ENCODE measurements at regions not wholly inside any gene's neighbourhood (a gene's known extent, or its start where the extent isn't known, plus 50 kb on each side); places are given as distances from the start of the nearest gene placed in this dataset.

DNA sequence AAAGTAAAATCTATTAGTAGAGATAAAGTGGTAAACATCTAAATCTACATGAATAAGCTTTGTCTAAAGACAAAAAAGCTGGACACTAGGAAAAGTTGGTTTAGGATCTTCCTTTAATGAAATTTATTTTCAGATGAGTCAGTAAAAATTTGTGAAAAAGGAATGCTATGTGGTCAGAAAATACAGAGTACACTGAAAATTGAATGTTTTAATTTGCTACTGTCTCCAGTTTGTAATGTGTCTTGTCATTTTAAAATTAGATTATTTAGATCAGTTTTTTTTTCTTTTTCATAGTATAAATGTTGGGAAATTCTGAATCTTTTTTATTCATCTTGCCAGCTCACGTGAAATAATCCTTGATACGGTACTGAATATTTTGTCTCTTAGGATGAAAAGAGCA, 56.9 kb downstream of the SLITRK6 start:
- H3K4me1 Mint-ChIP-seq (ENCODE audit: low read depth) = no peaks in the 10 kb centered on the region
- no peak for DNase-seq (ENCODE audit: low spot score)
- H3K9me3 Mint-ChIP-seq = peaks cover 6% of the 10 kb centered on the region
- H3K27me3 Mint-ChIP-seq (ENCODE audit: low read depth) = no peaks in the 10 kb centered on the region
- no peaks in the 10 kb centered on the region for H3K36me3 Mint-ChIP-seq (ENCODE audit: low read depth)
- no peak overlapping the region for H3K27ac Mint-ChIP-seq
- no peak overlapping the region for H3K4me3 Mint-ChIP-seq

- Mint-ChIP-seq H3K36me3 (ENCODE audit: low read depth) (no peaks in the 10 kb centered on the region), H3K4me3 (no peak overlapping the region), H3K4me1 (ENCODE audit: low read depth) (no peaks in the 10 kb centered on the region), H3K27ac (no peak overlapping the region), H3K27me3 (ENCODE audit: low read depth) (no peaks in the 10 kb centered on the region), H3K9me3 (peaks cover 6% of the 10 kb centered on the region)
- DNase-seq (ENCODE audit: low spot score) = no peak
Observed at GRCh38 chr13:85741017-85741416, 58.2 kb downstream of the SLITRK6 start.

GRCh38 chr13:85738696-85739320, 60.4 kb downstream of the SLITRK6 start:
- Mint-ChIP-seq H3K27me3 (ENCODE audit: low read depth) (no peaks in the 10 kb centered on the region), H3K36me3 (ENCODE audit: low read depth) (no peaks in the 10 kb centered on the region), H3K4me3 (no peak overlapping the region), H3K27ac (no peak overlapping the region), H3K4me1 (ENCODE audit: low read depth) (no peaks in the 10 kb centered on the region), H3K9me3 (no peaks in the 10 kb centered on the region)
- DNase-seq (ENCODE audit: low spot score) = no peak

GRCh38 chr13:85737952-85738351, 61.3 kb downstream of the SLITRK6 start:
- H3K9me3 Mint-ChIP-seq = no peaks in the 10 kb centered on the region
- no peaks in the 10 kb centered on the region for H3K27me3 Mint-ChIP-seq (ENCODE audit: low read depth)
- DNase-seq (ENCODE audit: low spot score) = no peak
- H3K36me3 Mint-ChIP-seq (ENCODE audit: low read depth) = no peaks in the 10 kb centered on the region
- H3K27ac Mint-ChIP-seq = no peak overlapping the region
- H3K4me3 Mint-ChIP-seq = no peak overlapping the region
- no peaks in the 10 kb centered on the region for H3K4me1 Mint-ChIP-seq (ENCODE audit: low read depth)

DNA sequence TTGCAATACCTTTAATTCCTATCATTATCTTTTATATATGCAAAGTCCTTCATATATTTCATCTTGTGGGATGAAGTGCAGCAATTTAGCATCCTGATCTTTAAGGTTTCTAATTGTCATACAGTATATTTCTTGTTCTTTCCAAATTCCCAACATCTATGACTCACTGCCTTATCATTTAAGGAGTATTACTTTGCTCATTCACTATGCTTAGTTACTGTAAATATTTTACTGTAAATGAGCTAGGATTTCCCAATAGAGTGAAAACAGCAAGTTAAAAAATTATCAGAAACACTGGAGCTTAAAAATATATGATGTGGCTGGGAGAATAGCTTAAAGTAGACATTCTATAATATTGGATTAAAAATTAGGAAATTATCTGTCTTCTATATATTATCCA, 69.9 kb downstream of the SLITRK6 start:
- H3K9me3 Mint-ChIP-seq = no peaks in the 10 kb centered on the region
- no peak overlapping the region for H3K27ac Mint-ChIP-seq
- no peaks in the 10 kb centered on the region for H3K27me3 Mint-ChIP-seq (ENCODE audit: low read depth)
- no peak for DNase-seq (ENCODE audit: low spot score)
- H3K4me1 Mint-ChIP-seq (ENCODE audit: low read depth) = no peaks in the 10 kb centered on the region
- H3K4me3 Mint-ChIP-seq = no peak overlapping the region
- no peaks in the 10 kb centered on the region for H3K36me3 Mint-ChIP-seq (ENCODE audit: low read depth)

GRCh38 chr13:85728811-85729210, 70.4 kb downstream of the SLITRK6 start:
- no peaks in the 10 kb centered on the region for H3K9me3 Mint-ChIP-seq
- H3K36me3 Mint-ChIP-seq (ENCODE audit: low read depth) = no peaks in the 10 kb centered on the region
- H3K4me3 Mint-ChIP-seq = no peak overlapping the region
- no peaks in the 10 kb centered on the region for H3K27me3 Mint-ChIP-seq (ENCODE audit: low read depth)
- H3K4me1 Mint-ChIP-seq (ENCODE audit: low read depth) = no peaks in the 10 kb centered on the region
- DNase-seq (ENCODE audit: low spot score) = no peak
- H3K27ac Mint-ChIP-seq = no peak overlapping the region

- Mint-ChIP-seq H3K36me3 (ENCODE audit: low read depth) (no peaks in the 10 kb centered on the region), H3K27ac (no peak overlapping the region), H3K4me3 (no peak overlapping the region), H3K4me1 (ENCODE audit: low read depth) (no peaks in the 10 kb centered on the region), H3K9me3 (no peaks in the 10 kb centered on the region), H3K27me3 (ENCODE audit: low read depth) (no peaks in the 10 kb centered on the region)
- DNase-seq (ENCODE audit: low spot score) = no peak
Observed at GRCh38 chr13:85725433-85725832, 73.8 kb downstream of the SLITRK6 start.

DNA sequence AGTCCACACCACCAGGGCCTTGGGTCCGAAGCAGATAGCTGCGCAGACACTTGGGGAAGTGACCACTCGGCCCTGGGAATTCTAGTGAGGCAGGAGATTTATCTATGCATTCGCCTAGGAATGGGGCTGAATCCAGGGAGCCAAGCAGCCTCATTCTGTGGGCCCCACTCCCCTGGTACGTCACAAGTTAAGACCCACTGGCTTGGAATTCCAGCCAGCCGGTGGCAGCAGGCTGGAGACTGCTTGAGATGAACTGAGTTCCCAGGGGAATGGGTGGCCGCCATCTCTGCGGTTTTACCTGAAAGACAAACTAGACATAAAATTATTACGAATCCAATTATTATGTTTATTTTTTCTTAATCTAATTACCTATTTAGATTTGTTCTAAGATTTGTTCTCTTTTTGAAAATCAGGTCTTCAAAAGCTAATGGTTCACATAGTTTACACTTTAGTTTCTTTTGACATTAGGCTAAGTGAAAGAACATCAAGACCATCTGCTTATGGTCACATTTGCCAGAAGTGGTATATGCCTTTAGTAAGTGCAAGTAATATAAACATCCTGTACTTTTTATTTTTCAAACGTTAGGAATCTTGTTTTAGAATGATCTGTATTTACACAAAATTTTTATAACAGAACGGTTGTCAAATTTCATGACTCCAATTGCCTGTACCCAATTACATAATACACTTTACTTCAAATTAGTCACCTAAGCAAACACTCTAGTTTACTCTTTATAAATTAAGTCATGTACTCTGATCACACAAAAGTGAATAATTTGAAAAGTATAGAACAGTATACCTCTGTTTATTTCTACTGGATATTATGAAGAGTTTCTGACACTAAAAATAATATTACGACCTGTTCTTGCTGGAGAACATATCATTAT, 74.4 kb downstream of the SLITRK6 start:
- H3K36me3 Mint-ChIP-seq (ENCODE audit: low read depth) = no peaks in the 10 kb centered on the region
- no peak overlapping the region for H3K27ac Mint-ChIP-seq
- no peaks in the 10 kb centered on the region for H3K4me1 Mint-ChIP-seq (ENCODE audit: low read depth)
- H3K4me3 Mint-ChIP-seq = no peak overlapping the region
- no peak for DNase-seq (ENCODE audit: low spot score)
- no peaks in the 10 kb centered on the region for H3K9me3 Mint-ChIP-seq
- H3K27me3 Mint-ChIP-seq (ENCODE audit: low read depth) = no peaks in the 10 kb centered on the region

GRCh38 chr13:85719749-85720148, 79.5 kb downstream of the SLITRK6 start:
- no peaks in the 10 kb centered on the region for H3K27me3 Mint-ChIP-seq (ENCODE audit: low read depth)
- H3K27ac Mint-ChIP-seq = no peak overlapping the region
- H3K4me3 Mint-ChIP-seq = no peak overlapping the region
- no peak for DNase-seq (ENCODE audit: low spot score)
- no peaks in the 10 kb centered on the region for H3K4me1 Mint-ChIP-seq (ENCODE audit: low read depth)
- no peaks in the 10 kb centered on the region for H3K36me3 Mint-ChIP-seq (ENCODE audit: low read depth)
- H3K9me3 Mint-ChIP-seq = no peaks in the 10 kb centered on the region

GRCh38 chr13:85717921-85718320, 81.3 kb downstream of the SLITRK6 start:
- no peak overlapping the region for H3K27ac Mint-ChIP-seq
- no peaks in the 10 kb centered on the region for H3K4me1 Mint-ChIP-seq (ENCODE audit: low read depth)
- H3K4me3 Mint-ChIP-seq = no peak overlapping the region
- no peaks in the 10 kb centered on the region for H3K27me3 Mint-ChIP-seq (ENCODE audit: low read depth)
- H3K36me3 Mint-ChIP-seq (ENCODE audit: low read depth) = no peaks in the 10 kb centered on the region
- no peaks in the 10 kb centered on the region for H3K9me3 Mint-ChIP-seq
- no peak for DNase-seq (ENCODE audit: low spot score)

DNA sequence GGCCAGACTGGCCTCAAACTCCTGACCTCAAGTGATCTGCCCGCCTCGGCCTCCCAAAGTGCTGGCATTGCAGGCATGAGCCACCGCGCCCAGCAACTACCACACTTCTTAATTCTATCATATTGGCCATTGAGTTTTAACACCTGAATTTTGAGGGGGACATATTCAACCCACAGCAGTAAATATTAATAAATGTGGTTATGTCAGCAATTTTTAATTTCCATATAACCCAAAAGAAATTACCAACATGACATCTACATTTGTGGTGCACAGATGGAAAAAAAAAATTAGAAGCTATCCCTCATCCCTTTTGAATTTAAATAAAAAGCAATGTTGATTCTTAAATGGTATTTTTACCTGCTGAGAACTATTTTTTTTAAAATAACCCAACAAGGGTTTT, 88.7 kb downstream of the SLITRK6 start:
- Mint-ChIP-seq H3K36me3 (ENCODE audit: low read depth) (no peaks in the 10 kb centered on the region), H3K9me3 (no peaks in the 10 kb centered on the region), H3K4me1 (ENCODE audit: low read depth) (no peaks in the 10 kb centered on the region), H3K27ac (no peak overlapping the region), H3K4me3 (no peak overlapping the region), H3K27me3 (ENCODE audit: low read depth) (no peaks in the 10 kb centered on the region)
- no peak for DNase-seq (ENCODE audit: low spot score)

- Mint-ChIP-seq H3K27ac (no peak overlapping the region), H3K4me1 (ENCODE audit: low read depth) (no peaks in the 10 kb centered on the region), H3K36me3 (ENCODE audit: low read depth) (no peaks in the 10 kb centered on the region), H3K4me3 (no peak overlapping the region), H3K27me3 (ENCODE audit: low read depth) (no peaks in the 10 kb centered on the region), H3K9me3 (no peaks in the 10 kb centered on the region)
- DNase-seq (ENCODE audit: low spot score) = no peak
Observed at GRCh38 chr13:85709721-85710120, 89.5 kb downstream of the SLITRK6 start.

GRCh38 chr13:85709072-85709471, 90.1 kb downstream of the SLITRK6 start:
- DNase-seq (ENCODE audit: low spot score) = no peak
- no peaks in the 10 kb centered on the region for H3K27me3 Mint-ChIP-seq (ENCODE audit: low read depth)

DNA sequence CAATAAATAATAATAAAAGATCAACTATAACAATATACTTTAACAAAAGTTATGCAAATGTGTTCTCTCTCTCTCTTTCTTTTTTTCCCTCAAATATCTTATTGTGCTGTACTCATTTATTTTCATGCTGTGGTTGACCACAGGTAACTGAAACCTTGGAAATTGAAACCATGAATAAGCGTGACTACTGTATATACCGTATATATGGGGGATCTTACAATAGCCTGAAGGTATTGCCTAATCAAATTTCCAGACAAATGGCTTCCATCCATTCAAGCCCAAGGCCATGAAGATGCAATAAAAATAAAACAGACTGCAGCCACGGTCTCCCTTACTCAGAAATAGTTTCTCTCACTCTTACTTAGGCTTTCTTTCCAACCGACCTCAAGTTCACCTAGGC, 98.3 kb downstream of the SLITRK6 start:
- Mint-ChIP-seq H3K36me3 (ENCODE audit: low read depth) (no peaks in the 10 kb centered on the region), H3K4me1 (ENCODE audit: low read depth) (no peaks in the 10 kb centered on the region), H3K9me3 (peaks cover 22% of the 10 kb centered on the region), H3K27ac (no peak overlapping the region), H3K27me3 (ENCODE audit: low read depth) (no peaks in the 10 kb centered on the region), H3K4me3 (no peak overlapping the region)
- DNase-seq (ENCODE audit: low spot score) = no peak

More at GRCh38 chr13:85709072-85709471, 90.1 kb downstream of the SLITRK6 start:
- H3K9me3 Mint-ChIP-seq = no peaks in the 10 kb centered on the region
- no peaks in the 10 kb centered on the region for H3K36me3 Mint-ChIP-seq (ENCODE audit: low read depth)
- no peak overlapping the region for H3K27ac Mint-ChIP-seq
- H3K4me1 Mint-ChIP-seq (ENCODE audit: low read depth) = no peaks in the 10 kb centered on the region
- no peak overlapping the region for H3K4me3 Mint-ChIP-seq
